BLaER1 (cell line): ENCODE measurements at regions not wholly inside any gene's neighbourhood (a gene's known extent, or its start where the extent isn't known, plus 50 kb on each side); places are given as distances from the start of the nearest gene placed in this dataset.

ENCODE experiments used
- H3K27ac ChIP-seq: shearing (Covaris generic); formaldehyde crosslinking; 2 replicates; pipeline ENCODE4 v1.8.1; 2022
- H3K27me3 ChIP-seq: shearing (Covaris generic); formaldehyde crosslinking; 2 replicates; pipeline ENCODE4 v1.8.1; 2022
- H3K36me3 ChIP-seq: shearing (Covaris generic); formaldehyde crosslinking; 2 replicates; pipeline ENCODE4 v1.8.1; 2022
- H3K4me1 ChIP-seq: shearing (Covaris generic); formaldehyde crosslinking; 2 replicates; pipeline ENCODE4 v1.8.1; 2022
- H3K4me2 ChIP-seq: shearing (Covaris generic); formaldehyde crosslinking; 2 replicates; pipeline ENCODE4 v1.8.1; 2022
- H3K4me3 ChIP-seq: shearing (Covaris generic); formaldehyde crosslinking; 2 replicates; pipeline ENCODE4 v1.8.1; 2022
- H3K9ac ChIP-seq: shearing (Covaris generic); formaldehyde crosslinking; 2 replicates; pipeline ENCODE4 v1.8.1; 2022
- H3K9me3 ChIP-seq: shearing (Covaris generic); formaldehyde crosslinking; 2 replicates; pipeline ENCODE4 v1.8.1; 2022
- H4K20me1 ChIP-seq: shearing (Covaris generic); formaldehyde crosslinking; 2 replicates; pipeline ENCODE4 v1.8.1; 2022
- Cebpa-rat ChIP-seq: shearing (Covaris generic); IDR thresholded peaks from 2 replicates; pipeline ENCODE4 v1.8.1; 2022

DNA sequence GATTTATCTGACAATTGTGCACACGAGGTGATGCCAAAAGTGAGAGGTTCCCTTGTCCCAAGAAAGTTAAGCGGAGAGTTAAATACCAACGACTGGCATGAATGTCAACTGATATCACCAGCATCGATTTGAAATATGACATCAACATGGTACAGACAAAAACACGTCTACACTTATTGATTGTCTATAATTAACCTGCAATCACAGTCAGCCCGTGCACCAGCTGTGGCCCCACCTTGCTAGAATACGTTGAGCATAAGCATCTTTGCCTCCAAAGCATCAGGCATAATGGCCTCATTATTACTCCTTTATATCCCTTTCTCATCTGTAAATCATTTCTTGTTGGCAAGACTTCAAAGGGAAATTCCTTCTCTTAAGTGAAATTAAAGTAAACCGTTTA, 625.4 kb downstream of the IRX1 start:
- TF ChIP-seq Cebpa-rat, result no peak

DNA sequence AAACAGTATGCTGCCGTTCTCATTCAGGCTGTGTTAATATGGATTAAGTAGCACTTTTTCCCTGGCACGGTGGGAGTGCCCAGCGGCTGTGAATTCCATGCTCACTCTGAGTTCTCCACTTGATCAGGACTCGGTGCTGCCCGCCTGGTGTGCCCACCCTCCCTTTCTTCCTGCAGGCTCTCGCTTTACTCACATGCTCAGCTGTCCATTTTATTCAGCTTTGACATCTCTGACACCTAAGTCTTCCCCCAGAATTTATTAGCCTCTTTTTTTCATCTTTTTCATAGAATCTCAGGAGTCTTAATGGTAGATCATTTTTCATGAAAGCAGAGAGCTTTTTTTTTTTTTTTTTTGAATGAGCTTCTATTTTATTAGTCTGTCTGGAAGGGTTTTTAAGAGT, 626.5 kb downstream of the IRX1 start:
- no peak overlapping the region for H3K4me2 ChIP-seq
- H3K4me1 ChIP-seq, result peaks cover 9% of the 10 kb centered on the region
- no peaks in the 10 kb centered on the region for H3K36me3 ChIP-seq
- H3K9ac ChIP-seq, result no peak overlapping the region
- no peaks in the 10 kb centered on the region for H4K20me1 ChIP-seq
- no peak for TF ChIP-seq Cebpa-rat
- H3K27me3 ChIP-seq, result no peaks in the 10 kb centered on the region
- H3K27ac ChIP-seq, result no peak overlapping the region
- no peak overlapping the region for H3K4me3 ChIP-seq
- peaks cover 12% of the 10 kb centered on the region; the same call in 1 of the 2 replicates for H3K9me3 ChIP-seq

More for the DNA sequence above, 625.4 kb downstream of the IRX1 start:
- H3K4me1 ChIP-seq, result peaks cover 9% of the 10 kb centered on the region
- H3K4me3 ChIP-seq, result no peak overlapping the region
- H3K9ac ChIP-seq, result no peak overlapping the region
- no peak overlapping the region for H3K27ac ChIP-seq
- H3K4me2 ChIP-seq, result no peak overlapping the region
- no peaks in the 10 kb centered on the region for H3K36me3 ChIP-seq
- H3K27me3 ChIP-seq, result no peaks in the 10 kb centered on the region
- H3K9me3 ChIP-seq, result peaks cover 12% of the 10 kb centered on the region; the same call in 1 of the 2 replicates
- H4K20me1 ChIP-seq, result no peaks in the 10 kb centered on the region

DNA sequence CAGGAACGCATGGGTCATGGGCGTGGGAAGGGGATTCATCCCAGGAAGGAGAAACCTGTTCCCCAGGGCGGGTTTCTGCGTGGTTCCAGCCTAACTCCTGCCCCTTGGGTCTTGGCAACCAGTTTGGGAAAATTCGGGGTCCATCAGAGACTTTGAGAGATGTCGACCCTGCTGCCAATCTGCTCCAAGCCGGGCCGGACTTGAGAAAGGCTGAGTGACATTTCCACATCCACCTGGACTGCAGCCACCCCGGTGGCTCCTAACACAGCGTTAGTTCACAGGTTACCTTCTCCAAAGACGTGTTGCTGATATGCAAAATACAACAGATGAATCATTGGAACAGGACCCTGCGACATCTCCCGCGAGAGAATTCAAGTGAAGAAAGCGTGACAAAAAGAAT, 627.2 kb downstream of the IRX1 start:
- TF ChIP-seq Cebpa-rat, result no peak
- Histone ChIP-seq H3K4me1 (peaks cover 9% of the 10 kb centered on the region), H3K4me2 (peak overlapping the region; percentile 26), H3K36me3 (no peaks in the 10 kb centered on the region), H3K27ac (no peak overlapping the region), H4K20me1 (no peaks in the 10 kb centered on the region), H3K9ac (no peak overlapping the region), H3K27me3 (no peaks in the 10 kb centered on the region), H3K4me3 (no peak overlapping the region), H3K9me3 (peaks cover 12% of the 10 kb centered on the region; the same call in 1 of the 2 replicates)

- Histone ChIP-seq H3K4me3 (no peak overlapping the region), H4K20me1 (no peaks in the 10 kb centered on the region), H3K4me1 (peaks cover 32% of the 10 kb centered on the region), H3K4me2 (no peak overlapping the region), H3K9ac (no peak overlapping the region), H3K27ac (no peak overlapping the region), H3K27me3 (no peaks in the 10 kb centered on the region), H3K9me3 (peaks cover 8% of the 10 kb centered on the region; the same call in 1 of the 2 replicates), H3K36me3 (no peaks in the 10 kb centered on the region)
- TF ChIP-seq Cebpa-rat, result no peak
These were observed 630.1 kb downstream of the IRX1 start for GRCh38 chr5:4225741-4226140.

DNA sequence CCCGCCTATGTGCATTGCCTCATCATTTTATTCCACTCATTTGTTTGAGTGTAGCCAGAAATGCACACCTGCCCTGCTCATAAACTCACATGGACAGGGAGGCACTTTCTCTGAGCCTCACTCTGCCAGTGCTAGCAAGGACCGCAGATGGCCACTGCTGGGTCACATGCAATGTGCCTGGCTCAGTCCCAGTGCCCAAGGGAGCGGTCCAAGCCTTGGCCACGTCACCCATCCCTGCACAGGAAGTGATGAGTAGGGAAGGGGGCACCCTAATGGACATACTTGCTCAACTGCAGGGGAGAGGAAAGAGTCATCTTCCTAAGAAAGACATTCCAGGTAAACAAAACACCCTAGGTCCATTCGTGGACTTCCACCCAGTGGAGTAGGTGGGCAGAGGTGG, 630.9 kb downstream of the IRX1 start:
- Histone ChIP-seq H3K27ac (no peak overlapping the region), H3K4me2 (no peak overlapping the region), H3K27me3 (no peaks in the 10 kb centered on the region), H3K4me1 (peaks cover 40% of the 10 kb centered on the region), H3K9me3 (peaks cover 8% of the 10 kb centered on the region; the same call in 1 of the 2 replicates), H3K36me3 (no peaks in the 10 kb centered on the region), H4K20me1 (no peaks in the 10 kb centered on the region), H3K9ac (no peak overlapping the region), H3K4me3 (no peak overlapping the region)
- no peak for TF ChIP-seq Cebpa-rat

DNA sequence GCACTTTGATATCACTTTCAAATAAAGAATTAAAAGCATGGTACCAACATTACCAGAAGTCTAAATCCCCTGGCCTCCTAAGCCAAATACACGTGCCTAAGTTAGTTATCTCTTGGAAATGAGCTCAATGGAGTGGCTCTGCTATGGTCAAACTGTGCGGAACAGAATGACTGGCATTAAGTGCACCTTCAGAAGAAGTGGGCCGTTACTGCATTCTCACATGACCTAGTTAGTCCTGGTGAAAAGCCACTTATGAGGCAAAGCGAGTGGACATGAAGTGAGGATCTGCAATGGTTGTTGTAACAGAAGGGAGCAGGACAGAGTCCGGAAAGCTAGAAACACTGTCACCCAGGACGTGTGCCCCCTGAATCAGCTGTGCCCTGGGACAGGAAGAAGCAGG, 633.1 kb downstream of the IRX1 start:
- Histone ChIP-seq H3K4me1 (peaks cover 33% of the 10 kb centered on the region), H3K27me3 (no peaks in the 10 kb centered on the region), H3K36me3 (no peaks in the 10 kb centered on the region), H3K9ac (no peak overlapping the region), H3K27ac (peak overlapping the region; percentile 59; the same call in 1 of the 2 replicates), H3K9me3 (peaks cover 5% of the 10 kb centered on the region), H3K4me3 (no peak overlapping the region), H3K4me2 (peak overlapping the region; percentile 75), H4K20me1 (no peaks in the 10 kb centered on the region)
- TF ChIP-seq Cebpa-rat, result no peak

- Histone ChIP-seq H3K36me3 (no peaks in the 10 kb centered on the region), H3K9ac (peak overlapping the region; percentile 2; the same call in 1 of the 2 replicates), H3K4me1 (peaks cover 33% of the 10 kb centered on the region), H3K4me3 (no peak overlapping the region), H3K27me3 (no peaks in the 10 kb centered on the region), H4K20me1 (no peaks in the 10 kb centered on the region), H3K4me2 (peak overlapping the region; percentile 75), H3K27ac (peak overlapping the region; percentile 59), H3K9me3 (peaks cover 12% of the 10 kb centered on the region)
- no peak for TF ChIP-seq Cebpa-rat
These were observed 634.0 kb downstream of the IRX1 start for GRCh38 chr5:4229414-4230292.

DNA sequence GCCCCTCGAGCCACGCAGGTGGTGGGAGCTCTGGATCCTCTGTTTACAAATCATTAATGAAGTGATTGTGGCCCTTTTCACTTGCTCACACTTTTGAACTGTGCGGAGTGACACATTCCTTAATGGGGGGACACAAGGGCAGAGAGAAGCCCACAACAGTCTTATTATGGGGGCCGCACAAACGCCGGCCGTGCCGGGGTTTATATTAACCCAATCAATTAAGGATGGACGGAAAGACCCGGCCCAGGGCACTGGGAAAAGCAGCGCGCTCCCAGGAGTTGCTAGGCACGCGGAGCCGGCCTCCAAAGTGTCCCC, 634.8 kb downstream of the IRX1 start:
- peak overlapping the region; percentile 75 for H3K4me2 ChIP-seq
- no peak overlapping the region for H3K9ac ChIP-seq
- peaks cover 20% of the 10 kb centered on the region for H3K9me3 ChIP-seq

DNA sequence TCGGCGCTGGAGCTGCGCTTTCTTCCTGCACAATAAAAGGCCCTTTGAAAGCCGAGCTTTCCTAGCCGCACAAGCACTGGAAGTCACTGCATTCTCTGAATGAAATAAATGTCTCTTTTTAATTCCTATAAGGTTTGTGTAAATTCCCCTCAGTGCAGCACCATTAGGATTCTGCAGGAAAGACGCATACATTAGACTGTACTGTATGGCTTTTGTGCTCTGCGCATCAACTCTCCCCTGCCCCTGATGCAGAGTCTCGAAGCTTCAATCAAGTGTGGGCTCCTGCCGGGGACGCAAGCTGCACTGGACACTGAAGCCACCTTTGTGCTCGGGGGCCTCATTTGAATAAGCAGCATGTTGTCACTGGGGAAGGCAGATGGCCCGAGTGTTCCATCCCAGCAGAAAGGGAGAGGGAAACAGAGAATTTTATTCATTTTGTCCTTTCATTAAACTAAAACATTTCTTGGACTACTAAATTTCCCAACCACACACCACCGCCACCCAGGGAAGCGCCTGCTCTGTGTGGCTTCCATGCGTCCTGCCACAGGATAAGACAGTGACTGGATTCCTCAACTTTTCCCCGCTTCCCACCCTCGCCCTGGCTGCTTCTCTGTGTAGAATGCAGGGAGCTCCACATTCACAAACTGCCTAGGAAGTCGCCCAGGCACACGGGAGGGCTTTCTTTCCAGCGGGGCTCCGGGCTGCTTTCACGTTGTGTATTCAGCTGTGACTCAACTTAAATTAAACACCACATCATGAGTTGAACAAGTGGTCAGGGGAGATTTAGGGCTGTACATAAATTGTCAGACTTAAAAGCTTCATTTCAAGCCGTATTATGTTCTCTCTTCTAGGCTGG, 635.4 kb downstream of the IRX1 start:
- peaks cover 33% of the 10 kb centered on the region for H3K4me1 ChIP-seq
- peak overlapping the region; percentile 75 for H3K4me2 ChIP-seq
- no peaks in the 10 kb centered on the region for H4K20me1 ChIP-seq
- no peak overlapping the region for H3K9ac ChIP-seq
- no peak overlapping the region for H3K27ac ChIP-seq
- H3K36me3 ChIP-seq, result no peaks in the 10 kb centered on the region
- H3K9me3 ChIP-seq, result peaks cover 26% of the 10 kb centered on the region
- no peaks in the 10 kb centered on the region for H3K27me3 ChIP-seq
- H3K4me3 ChIP-seq, result no peak overlapping the region
- TF ChIP-seq Cebpa-rat, result no peak

More for the DNA sequence above, 634.8 kb downstream of the IRX1 start:
- Histone ChIP-seq H3K4me3 (no peak overlapping the region), H3K27ac (no peak overlapping the region), H3K27me3 (no peaks in the 10 kb centered on the region), H3K4me1 (peaks cover 33% of the 10 kb centered on the region), H4K20me1 (no peaks in the 10 kb centered on the region), H3K36me3 (no peaks in the 10 kb centered on the region)
- no peak for TF ChIP-seq Cebpa-rat

- H3K9ac ChIP-seq, result no peak overlapping the region
- H3K36me3 ChIP-seq, result no peaks in the 10 kb centered on the region
- no peaks in the 10 kb centered on the region for H4K20me1 ChIP-seq
- no peak overlapping the region for H3K4me2 ChIP-seq
- H3K4me1 ChIP-seq, result peaks cover 33% of the 10 kb centered on the region
- no peak overlapping the region for H3K4me3 ChIP-seq
- TF ChIP-seq Cebpa-rat, result no peak
- peaks cover 28% of the 10 kb centered on the region for H3K9me3 ChIP-seq
- no peak overlapping the region for H3K27ac ChIP-seq
- H3K27me3 ChIP-seq, result no peaks in the 10 kb centered on the region
These were observed 636.5 kb downstream of the IRX1 start for GRCh38 chr5:4232084-4232483.
